Cardiac fibroblast (primary cell): ENCODE measurements at regions not wholly inside any gene's neighbourhood (a gene's known extent, or its start where the extent isn't known, plus 50 kb on each side); places are given as distances from the start of the nearest gene placed in this dataset.

Source experiments
- DNase-seq, 2 donors: peaks; one replicate each; pipeline versions ENCODE4 v3.0.0 to v3.0.0-alpha.2; 2010; ENCODE audit warnings: low read depth in 2 of 2
- H3K4me3 ChIP-seq, 2 donors: replicated peaks in 1 of 2; 1 replicate in 1 of 2; 2 replicates in 1 of 2; pipeline ENCODE4 v1.5.1; 2011; ENCODE audit warnings: low read depth in 2 of 2, low read length in 2 of 2, mild to moderate bottlenecking in 2 of 2, moderate library complexity in 1 of 2
- TF ChIP-seq, protein P1 (sequence below): IDR thresholded peaks from one replicate; pipeline ENCODE4 v1.5.1; 2011; ENCODE audit warnings: low read depth, mild to moderate bottlenecking, low read length, inconsistent platforms

DNA sequence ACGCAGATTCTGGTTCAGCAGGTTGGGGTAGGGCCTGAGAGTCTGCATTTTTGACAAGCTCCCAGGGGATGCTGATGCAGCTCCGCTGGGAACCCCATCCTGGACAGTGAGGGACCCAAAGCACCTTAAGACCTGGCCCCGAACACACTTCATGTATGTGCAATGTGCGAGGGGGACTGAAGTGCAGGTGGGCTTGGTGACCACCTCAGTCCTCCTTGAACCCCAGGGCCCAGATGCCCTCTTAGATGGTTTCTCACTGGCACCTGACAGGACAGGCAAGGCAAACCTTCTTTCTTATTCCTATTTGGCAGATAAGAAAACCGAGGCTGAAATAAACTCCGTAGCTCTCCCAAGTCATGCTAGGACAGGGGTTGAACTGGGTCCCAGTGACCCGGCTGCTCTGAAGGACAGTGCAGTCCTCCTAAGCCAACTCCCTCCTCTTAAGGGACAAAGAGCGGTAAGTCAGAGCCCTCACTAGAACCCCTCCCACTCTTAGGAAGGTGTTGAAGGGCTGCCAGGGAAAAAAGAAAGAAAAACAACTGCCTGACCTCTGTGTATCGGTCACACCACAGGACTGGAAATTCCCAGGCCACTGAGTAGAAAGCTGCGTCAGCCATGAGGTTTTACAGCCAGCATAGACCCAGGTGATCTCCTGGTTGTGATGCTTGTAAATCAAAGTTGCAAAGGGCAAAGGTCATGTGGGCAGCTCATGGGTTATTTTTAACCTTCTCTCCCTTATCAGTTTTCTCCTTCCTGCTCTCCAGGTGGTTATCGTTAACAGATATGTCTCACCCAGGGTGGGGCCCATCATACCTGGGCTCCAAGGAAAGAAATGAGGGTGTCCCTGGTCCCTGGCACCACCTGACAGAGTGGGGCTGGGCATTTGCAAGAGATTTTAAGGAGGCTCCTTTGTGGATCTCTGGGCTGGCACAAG is 90.9 kb upstream of the SMNDC1 start:
- peak; percentile 98 to 99 for DNase-seq
- TF ChIP-seq, protein P1, sequence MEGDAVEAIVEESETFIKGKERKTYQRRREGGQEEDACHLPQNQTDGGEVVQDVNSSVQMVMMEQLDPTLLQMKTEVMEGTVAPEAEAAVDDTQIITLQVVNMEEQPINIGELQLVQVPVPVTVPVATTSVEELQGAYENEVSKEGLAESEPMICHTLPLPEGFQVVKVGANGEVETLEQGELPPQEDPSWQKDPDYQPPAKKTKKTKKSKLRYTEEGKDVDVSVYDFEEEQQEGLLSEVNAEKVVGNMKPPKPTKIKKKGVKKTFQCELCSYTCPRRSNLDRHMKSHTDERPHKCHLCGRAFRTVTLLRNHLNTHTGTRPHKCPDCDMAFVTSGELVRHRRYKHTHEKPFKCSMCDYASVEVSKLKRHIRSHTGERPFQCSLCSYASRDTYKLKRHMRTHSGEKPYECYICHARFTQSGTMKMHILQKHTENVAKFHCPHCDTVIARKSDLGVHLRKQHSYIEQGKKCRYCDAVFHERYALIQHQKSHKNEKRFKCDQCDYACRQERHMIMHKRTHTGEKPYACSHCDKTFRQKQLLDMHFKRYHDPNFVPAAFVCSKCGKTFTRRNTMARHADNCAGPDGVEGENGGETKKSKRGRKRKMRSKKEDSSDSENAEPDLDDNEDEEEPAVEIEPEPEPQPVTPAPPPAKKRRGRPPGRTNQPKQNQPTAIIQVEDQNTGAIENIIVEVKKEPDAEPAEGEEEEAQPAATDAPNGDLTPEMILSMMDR: no peak
- no peak overlapping the region for H3K4me3 ChIP-seq

DNA sequence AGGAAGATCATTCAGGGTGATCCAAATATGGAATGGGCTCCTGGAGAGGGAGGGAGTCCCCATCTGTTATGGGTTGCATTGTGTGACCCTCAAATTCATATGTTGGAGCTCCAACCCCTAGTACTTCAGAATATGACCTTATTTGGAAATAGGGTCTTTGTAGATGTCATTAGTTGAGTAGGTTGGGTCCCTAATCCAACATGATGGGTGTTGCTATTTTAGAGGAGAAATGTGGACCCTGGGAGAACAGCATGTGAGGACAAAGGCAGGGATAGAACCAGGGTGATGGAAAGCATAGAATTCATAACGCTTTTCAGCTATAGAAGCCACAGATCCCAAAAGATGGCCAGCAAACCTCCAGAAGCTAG is 91.5 kb upstream of the SMNDC1 start:
- TF ChIP-seq, protein P1: no peak
- DNase-seq: no peak

DNA sequence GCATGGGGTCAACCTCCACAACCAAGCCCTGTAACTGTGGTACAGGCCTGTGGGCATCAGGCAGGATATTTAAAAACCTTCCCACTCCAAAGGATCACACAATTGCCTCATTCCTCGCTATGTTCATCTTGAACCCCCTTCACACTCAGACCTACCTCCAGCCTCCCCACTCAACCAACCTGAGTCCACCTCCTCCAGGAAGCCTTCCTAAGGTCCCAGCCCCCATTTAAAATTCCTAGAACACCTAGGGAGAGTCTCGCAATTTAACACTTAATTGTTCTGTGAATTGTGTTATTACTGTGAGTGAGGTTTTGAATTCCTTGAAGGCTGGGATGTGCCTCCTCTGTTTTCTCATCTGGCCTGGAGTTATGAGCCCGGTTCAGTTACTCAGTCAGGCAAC is 93.1 kb upstream of the SMNDC1 start:
- TF ChIP-seq, protein P1: no peak
- no peak overlapping the region for H3K4me3 ChIP-seq
- DNase-seq: no peak

More for the DNA sequence above, 91.5 kb upstream of the SMNDC1 start:
- H3K4me3 ChIP-seq: no peak overlapping the region

- peak; percentile 97 to 99 for DNase-seq
Measured at GRCh38 chr10:110398419-110399105, 93.8 kb upstream of the SMNDC1 start.

GRCh38 chr10:110399106-110399964 is 94.6 kb upstream of the SMNDC1 start:
- peak; percentile 98 to 100 for DNase-seq
- H3K4me3 ChIP-seq: no peak overlapping the region
- TF ChIP-seq, protein P1: no peak

More at GRCh38 chr10:110398419-110399105, 93.8 kb upstream of the SMNDC1 start:
- TF ChIP-seq, protein P1: no peak
- no peak overlapping the region for H3K4me3 ChIP-seq
